MM.1S (cell line): ENCODE measurements at regions not wholly inside any gene's neighbourhood (a gene's known extent, or its start where the extent isn't known, plus 50 kb on each side); places are given as distances from the start of the nearest gene placed in this dataset.

Experiments
- EZH2phosphoT487 ChIP-seq: fragments of 300-600 bp; sonication (generic); IDR thresholded peaks from 2 replicates; pipeline ENCODE4 v1.6.1; 2018; ENCODE audit warnings: antibody characterized with exemption, low read length
- TF ChIP-seq, protein P1 (sequence below): fragments of 300-600 bp; sonication (generic); IDR thresholded peaks from 2 replicates; pipeline ENCODE4 v1.5.1; 2016; ENCODE audit warnings: antibody characterized with exemption, low read length, mixed read lengths

DNA sequence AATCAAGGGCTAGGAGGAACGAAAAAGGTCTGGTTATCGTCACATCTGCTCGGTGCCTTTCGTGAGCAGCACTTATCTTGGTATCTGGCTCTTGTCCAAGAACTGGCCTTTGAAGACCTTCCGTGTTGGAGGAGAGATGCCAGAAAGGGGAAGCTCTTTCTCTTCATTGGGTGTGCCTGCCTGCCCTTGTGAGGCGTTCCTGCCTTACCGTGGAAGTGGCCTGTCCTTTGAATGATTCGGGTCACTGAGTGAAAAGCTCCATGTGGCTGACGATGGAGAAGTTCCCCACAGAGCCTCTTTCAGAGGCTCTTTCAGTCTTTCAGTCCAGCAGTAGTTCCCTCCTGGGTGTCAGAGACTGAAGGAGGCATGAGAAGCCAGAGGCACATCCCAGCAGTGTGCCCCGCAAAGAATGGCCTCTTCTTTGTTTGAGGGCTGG is 121.5 kb upstream of the SLC10A2 start:
- TF ChIP-seq, protein P1, sequence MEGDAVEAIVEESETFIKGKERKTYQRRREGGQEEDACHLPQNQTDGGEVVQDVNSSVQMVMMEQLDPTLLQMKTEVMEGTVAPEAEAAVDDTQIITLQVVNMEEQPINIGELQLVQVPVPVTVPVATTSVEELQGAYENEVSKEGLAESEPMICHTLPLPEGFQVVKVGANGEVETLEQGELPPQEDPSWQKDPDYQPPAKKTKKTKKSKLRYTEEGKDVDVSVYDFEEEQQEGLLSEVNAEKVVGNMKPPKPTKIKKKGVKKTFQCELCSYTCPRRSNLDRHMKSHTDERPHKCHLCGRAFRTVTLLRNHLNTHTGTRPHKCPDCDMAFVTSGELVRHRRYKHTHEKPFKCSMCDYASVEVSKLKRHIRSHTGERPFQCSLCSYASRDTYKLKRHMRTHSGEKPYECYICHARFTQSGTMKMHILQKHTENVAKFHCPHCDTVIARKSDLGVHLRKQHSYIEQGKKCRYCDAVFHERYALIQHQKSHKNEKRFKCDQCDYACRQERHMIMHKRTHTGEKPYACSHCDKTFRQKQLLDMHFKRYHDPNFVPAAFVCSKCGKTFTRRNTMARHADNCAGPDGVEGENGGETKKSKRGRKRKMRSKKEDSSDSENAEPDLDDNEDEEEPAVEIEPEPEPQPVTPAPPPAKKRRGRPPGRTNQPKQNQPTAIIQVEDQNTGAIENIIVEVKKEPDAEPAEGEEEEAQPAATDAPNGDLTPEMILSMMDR: no peak
- no peak for TF ChIP-seq EZH2phosphoT487
